A549 (cell line): ENCODE measurements at regions not wholly inside any gene's neighbourhood (a gene's known extent, or its start where the extent isn't known, plus 50 kb on each side); places are given as distances from the start of the nearest gene placed in this dataset.

Source experiments
- ATAC-seq, 2 experiments: fragments of 200-7000 bp in 1 of 2; fragments of >200 bp in 1 of 2; cut with Nextera tagmentation in 1 of 2; cut with Tn5 transposase in 1 of 2; 3 replicates each; pipeline versions ENCODE4 v1.8.0 to v1.9.1; 2018 to 2020; ENCODE audit warnings: mild to moderate bottlenecking in 1 of 2, moderate library complexity in 1 of 2
- CTCF ChIA-PET: fragments of 300-600 bp; sonication (Branson Sonifier 250); formaldehyde crosslinking; extraction: SDS; loops from one replicate; lab custom pipeline; 2021; ENCODE audit warnings: antibody characterized with exemption, inconsistent platforms; lab: Yijun Ruan, JAX
- POLR2A ChIA-PET: fragments of 350-600 bp; formaldehyde crosslinking; extraction: SDS; loops from one replicate; lab custom pipeline; 2021; ENCODE audit warnings: antibody characterized with exemption, inconsistent platforms; lab: Yijun Ruan, JAX
- DNase-seq, 2 experiments: peaks; one replicate each; pipeline versions ENCODE4 v3.0.0 to v3.0.0-alpha.2; 2011 to 2016; ENCODE audit warnings: low read depth in 1 of 2, low spot score in 1 of 2
- FAIRE-seq: peaks from 2 replicates; lab custom pipeline; 2011; peaks lifted over from hg19 to GRCh38; lab: Jason Lieb, UNC
- H3K27ac ChIP-seq, 2 experiments: fragments of >200 bp; sonication (Bioruptor Twin); formaldehyde crosslinking; 3 replicates each; pipeline ENCODE4 v1.5.1; 2016 to 2017
- H3K4me1 ChIP-seq: fragments of >200 bp; sonication (Bioruptor Twin); formaldehyde crosslinking; 3 replicates; pipeline ENCODE4 v1.6.1; 2016
- H3K4me2 ChIP-seq: fragments of >200 bp; sonication (Bioruptor Twin); formaldehyde crosslinking; 3 replicates; pipeline ENCODE4 v1.6.1; 2016
- H3K4me3 ChIP-seq: fragments of >200 bp; sonication (Bioruptor Twin); formaldehyde crosslinking; 3 replicates; pipeline ENCODE4 v1.5.1; 2016
- H3K9me3 ChIP-seq: fragments of >200 bp; sonication (Bioruptor Twin); formaldehyde crosslinking; 3 replicates; pipeline ENCODE4 v1.6.1; 2016
- BHLHE40 ChIP-seq: IDR thresholded peaks from 2 replicates; pipeline ENCODE4 v1.6.1; 2012; ENCODE audit warnings: low read depth, low read length, inconsistent platforms
- CEBPB ChIP-seq, 2 experiments: fragments of >200 bp in 1 of 2; sonication (Bioruptor Twin) in 1 of 2; formaldehyde crosslinking in 1 of 2; IDR thresholded peaks; 2 replicates each; pipeline ENCODE4 v1.6.1; 2012 to 2016
- EHF ChIP-seq: fragments of 250-450 bp; sonication (Bioruptor Pico); IDR thresholded peaks from 2 replicates; pipeline ENCODE4 v1.5.0; 2020; ENCODE audit warnings: mild to moderate bottlenecking
- EHMT2 ChIP-seq: fragments of 200-600 bp; sonication (generic); IDR thresholded peaks from 2 replicates; pipeline ENCODE4 v1.6.1; 2016; ENCODE audit warnings: antibody characterized with exemption, low read depth, mild to moderate bottlenecking, moderate library complexity
- EP300 ChIP-seq, 2 experiments: fragments of >200 bp; sonication (Bioruptor Twin); formaldehyde crosslinking; IDR thresholded peaks; 2 replicates in 1 of 2; 3 replicates in 1 of 2; pipeline ENCODE4 v1.6.1; 2016 to 2017
- ESRRA ChIP-seq: fragments of 150-350 bp; IDR thresholded peaks from 2 replicates; pipeline ENCODE4 v1.6.1; 2014; ENCODE audit warnings: mild to moderate bottlenecking, low read length, borderline replicate concordance
- FOSB ChIP-seq: fragments of 250-450 bp; sonication (Bioruptor Pico); IDR thresholded peaks from 2 replicates; pipeline ENCODE4 v1.5.0; 2020; ENCODE audit warnings: mild to moderate bottlenecking, moderate library complexity
- FOSL2 ChIP-seq, 2 experiments: fragments of 450-650 bp in 1 of 2; fragments of >200 bp in 1 of 2; sonication (Bioruptor Twin) in 1 of 2; formaldehyde crosslinking; IDR thresholded peaks; 2 replicates each; pipeline versions ENCODE4 v1.5.0 to v1.6.1; 2016 to 2020; ENCODE audit warnings: mild to moderate bottlenecking in 1 of 2, moderate library complexity in 1 of 2
- HEYL ChIP-seq: fragments of 250-450 bp; sonication (Bioruptor Pico); IDR thresholded peaks from 2 replicates; pipeline ENCODE4 v1.8.0; 2021; ENCODE audit warnings: mild to moderate bottlenecking, moderate library complexity
- JUNB ChIP-seq: fragments of >200 bp; sonication (Bioruptor Twin); formaldehyde crosslinking; IDR thresholded peaks from 2 replicates; pipeline ENCODE4 v1.6.1; 2016
- KDM5A ChIP-seq: fragments of 200-600 bp; sonication (generic); IDR thresholded peaks from 2 replicates; pipeline ENCODE4 v1.6.1; 2016; ENCODE audit warnings: antibody characterized with exemption, mild to moderate bottlenecking
- MAZ ChIP-seq: fragments of 150-350 bp; IDR thresholded peaks from 2 replicates; pipeline ENCODE4 v1.6.1; 2014; ENCODE audit warnings: antibody characterized with exemption, low read depth, low read length, borderline replicate concordance
- NPAS2 ChIP-seq: fragments of 250-450 bp; sonication (Bioruptor Pico); IDR thresholded peaks from 2 replicates; pipeline ENCODE4 v1.8.0; 2022; ENCODE audit warnings: mild to moderate bottlenecking, moderate library complexity, borderline replicate concordance
- NR3C1 ChIP-seq: fragments of >200 bp; sonication (Bioruptor Twin); formaldehyde crosslinking; IDR thresholded peaks from 3 replicates; pipeline ENCODE4 v1.6.1; 2017
- POLR2AphosphoS2 ChIP-seq: conservative IDR thresholded peaks from 2 replicates; pipeline ENCODE4 v1.6.1; 2012; ENCODE audit warnings: low read length, improper control_type of control experiment, inconsistent platforms
- RAD21 ChIP-seq, 2 experiments: fragments of >200 bp in 1 of 2; sonication (Bioruptor Twin) in 1 of 2; formaldehyde crosslinking in 1 of 2; IDR thresholded peaks in 1 of 2; conservative IDR thresholded peaks in 1 of 2; 2 replicates in 1 of 2; 3 replicates in 1 of 2; pipeline ENCODE4 v1.6.1; 2012 to 2018; ENCODE audit warnings: inconsistent platforms in 1 of 2
- RARB ChIP-seq: fragments of 250-450 bp; sonication (Bioruptor Pico); IDR thresholded peaks from 2 replicates; pipeline ENCODE4 v1.8.0; 2021; ENCODE audit warnings: mild to moderate bottlenecking, moderate library complexity
- TFCP2L1 ChIP-seq: fragments of 250-450 bp; sonication (Bioruptor Pico); IDR thresholded peaks from 2 replicates; pipeline ENCODE4 v1.5.0; 2021; ENCODE audit warnings: mild to moderate bottlenecking
- TP53 ChIP-seq: fragments of 250-450 bp; sonication (Bioruptor Pico); IDR thresholded peaks from 2 replicates; pipeline ENCODE4 v1.5.0; 2021; ENCODE audit warnings: mild to moderate bottlenecking, moderate library complexity
- ZFP36 ChIP-seq: fragments of 450-650 bp; IDR thresholded peaks from 2 replicates; pipeline ENCODE4 v1.6.1; 2014; ENCODE audit warnings: borderline replicate concordance; ENCODE audit not compliant: partially characterized antibody
- ZSCAN20 ChIP-seq: fragments of 250-450 bp; sonication (Bioruptor Pico); IDR thresholded peaks from 2 replicates; pipeline ENCODE4 v1.8.0; 2022; ENCODE audit warnings: mild to moderate bottlenecking, moderate library complexity
- WGBS: methylation state at CpG from one replicate; pipeline ENCODE4 v1.1.6; 2017; ENCODE audit errors: missing lambda C conversion rate; 5-methylcytosine and 5-hydroxymethylcytosine counted together
- TF ChIP-seq, protein P1 (sequence below): fragments of 250-450 bp; sonication (Bioruptor Pico); IDR thresholded peaks from 2 replicates; pipeline ENCODE4 v1.5.0; 2021; ENCODE audit warnings: mild to moderate bottlenecking, moderate library complexity, borderline replicate concordance
- TF ChIP-seq, protein P2 (sequence below): IDR thresholded peaks from 2 replicates; pipeline ENCODE4 v1.6.1; 2012
- TF ChIP-seq, protein P3 (sequence below): fragments of 200-600 bp; sonication (generic); IDR thresholded peaks from 2 replicates; pipeline ENCODE4 v1.6.1; 2016; ENCODE audit warnings: antibody characterized with exemption, mild to moderate bottlenecking, moderate library complexity
- TF ChIP-seq, protein P4 (sequence below): fragments of >200 bp; sonication (Bioruptor Twin); formaldehyde crosslinking; IDR thresholded peaks from 2 replicates; pipeline ENCODE4 v1.6.1; 2016

DNA sequence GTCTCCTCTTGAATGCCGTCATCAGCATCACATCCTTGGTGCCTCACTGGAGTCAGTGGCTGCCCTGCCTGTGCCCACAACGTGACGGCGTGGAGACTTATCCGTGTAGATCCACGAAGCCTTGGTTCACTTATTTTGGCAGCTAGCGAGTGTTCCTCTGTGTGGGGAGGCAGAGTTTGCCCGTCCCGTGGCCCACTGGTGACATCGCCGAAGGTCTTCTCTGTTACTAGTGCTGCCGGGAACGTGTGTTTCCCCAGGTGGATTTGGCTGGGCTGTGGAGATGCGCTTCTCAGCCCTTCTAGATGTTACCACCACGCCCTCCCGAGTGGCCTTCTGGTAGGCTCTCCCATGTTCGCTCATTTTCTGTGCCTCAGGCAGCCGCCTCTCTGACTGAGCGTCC lies 169.6 kb downstream of the SEC14L1 start:
- FAIRE-seq, result no peak
- TF ChIP-seq EHMT2 (no peak), EP300 (IDR thresholded peaks at IDR 0.05) (no peak), EHF (no peak), JUNB (no peak), FOSB (CRISPR knock-in tag) (no peak), ESRRA (no peak), HEYL (no peak), MAZ (no peak)
- TF ChIP-seq, all 56 proteins: peak for 0
- no peak for DNase-seq
- 95% methylated on average over 19 of the region's 19 CpGs for WGBS
- ChIA-PET POLR2A (no interaction called here), CTCF (interaction anchor here (0.6 kb wide), 1 partner anchor 306 kb away, joined by 3 read pairs; no protein-coding TSS in a partner anchor)
- Histone ChIP-seq H3K9me3 (no peaks in the 10 kb centered on the region), H3K4me3 (no peak overlapping the region), H3K4me1 (peaks cover 52% of the 10 kb centered on the region), H3K4me2 (no peak overlapping the region), H3K27ac (no peak overlapping the region)
- no peak for ATAC-seq

DNA sequence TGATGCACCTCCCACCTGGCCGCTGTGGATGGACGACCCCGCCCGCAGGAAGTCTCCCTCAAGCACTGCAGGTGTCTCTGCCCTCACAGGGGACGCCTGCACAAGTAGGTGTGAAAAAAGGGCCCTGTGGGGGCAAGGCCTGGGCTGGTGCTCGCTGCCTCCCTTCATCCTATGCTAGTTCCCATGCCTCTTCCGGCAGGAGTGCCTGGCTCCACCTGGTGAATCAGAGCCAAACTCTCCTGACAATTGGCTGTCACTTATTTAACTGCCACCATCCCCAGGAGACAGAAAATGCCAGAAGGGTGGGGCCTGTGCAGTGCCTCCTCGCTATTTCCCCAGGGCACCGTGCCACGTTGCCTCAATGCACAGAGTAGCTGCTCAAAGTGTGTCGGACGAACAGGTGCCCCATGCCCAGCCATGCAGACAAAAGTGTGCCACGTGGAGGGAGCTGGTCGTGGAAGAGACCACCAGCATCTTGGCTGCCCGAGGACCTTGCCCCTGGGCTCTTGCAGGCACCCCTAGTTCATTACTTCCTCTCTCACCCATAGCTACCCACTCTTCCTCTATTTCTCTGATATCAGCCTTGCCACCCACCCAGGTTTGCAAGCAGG lies 170.7 kb downstream of the SEC14L1 start:
- WGBS, result 90% methylated on average over 15 of the region's 15 CpGs

More for the DNA sequence above, 170.7 kb downstream of the SEC14L1 start:
- H3K4me3 ChIP-seq, result no peak overlapping the region
- DNase-seq, result no peak
- no peak for FAIRE-seq
- TF ChIP-seq TFCP2L1 (CRISPR knock-in tag) (no peak), NPAS2 (CRISPR knock-in tag) (no peak), POLR2AphosphoS2 (no peak), RARB (CRISPR knock-in tag) (no peak), ZFP36 (no peak), TP53 (CRISPR knock-in tag) (no peak), HEYL (no peak), RAD21 (conservative IDR thresholded peaks at IDR 0.05 in 1 of 2, IDR thresholded peaks at IDR 0.05 in 1 of 2) (no peak), ZSCAN20 (CRISPR knock-in tag) (no peak), CEBPB (IDR thresholded peaks at IDR 0.05) (no peak), KDM5A (no peak), FOSL2 (IDR thresholded peaks at IDR 0.05) (no peak), FOSL2 (CRISPR knock-in tag; IDR thresholded peaks at IDR 0.05) (no peak), BHLHE40 (no peak), NR3C1 (no peak)
- TF ChIP-seq, protein P1, sequence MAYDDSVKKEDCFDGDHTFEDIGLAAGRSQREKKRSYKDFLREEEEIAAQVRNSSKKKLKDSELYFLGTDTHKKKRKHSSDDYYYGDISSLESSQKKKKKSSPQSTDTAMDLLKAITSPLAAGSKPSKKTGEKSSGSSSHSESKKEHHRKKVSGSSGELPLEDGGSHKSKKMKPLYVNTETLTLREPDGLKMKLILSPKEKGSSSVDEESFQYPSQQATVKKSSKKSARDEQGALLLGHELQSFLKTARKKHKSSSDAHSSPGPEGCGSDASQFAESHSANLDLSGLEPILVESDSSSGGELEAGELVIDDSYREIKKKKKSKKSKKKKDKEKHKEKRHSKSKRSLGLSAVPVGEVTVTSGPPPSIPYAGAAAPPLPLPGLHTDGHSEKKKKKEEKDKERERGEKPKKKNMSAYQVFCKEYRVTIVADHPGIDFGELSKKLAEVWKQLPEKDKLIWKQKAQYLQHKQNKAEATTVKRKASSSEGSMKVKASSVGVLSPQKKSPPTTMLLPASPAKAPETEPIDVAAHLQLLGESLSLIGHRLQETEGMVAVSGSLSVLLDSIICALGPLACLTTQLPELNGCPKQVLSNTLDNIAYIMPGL (CRISPR knock-in tag), result no peak
- TF ChIP-seq, protein P2, sequence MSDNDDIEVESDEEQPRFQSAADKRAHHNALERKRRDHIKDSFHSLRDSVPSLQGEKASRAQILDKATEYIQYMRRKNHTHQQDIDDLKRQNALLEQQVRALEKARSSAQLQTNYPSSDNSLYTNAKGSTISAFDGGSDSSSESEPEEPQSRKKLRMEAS, result no peak
- TF ChIP-seq, protein P3, sequence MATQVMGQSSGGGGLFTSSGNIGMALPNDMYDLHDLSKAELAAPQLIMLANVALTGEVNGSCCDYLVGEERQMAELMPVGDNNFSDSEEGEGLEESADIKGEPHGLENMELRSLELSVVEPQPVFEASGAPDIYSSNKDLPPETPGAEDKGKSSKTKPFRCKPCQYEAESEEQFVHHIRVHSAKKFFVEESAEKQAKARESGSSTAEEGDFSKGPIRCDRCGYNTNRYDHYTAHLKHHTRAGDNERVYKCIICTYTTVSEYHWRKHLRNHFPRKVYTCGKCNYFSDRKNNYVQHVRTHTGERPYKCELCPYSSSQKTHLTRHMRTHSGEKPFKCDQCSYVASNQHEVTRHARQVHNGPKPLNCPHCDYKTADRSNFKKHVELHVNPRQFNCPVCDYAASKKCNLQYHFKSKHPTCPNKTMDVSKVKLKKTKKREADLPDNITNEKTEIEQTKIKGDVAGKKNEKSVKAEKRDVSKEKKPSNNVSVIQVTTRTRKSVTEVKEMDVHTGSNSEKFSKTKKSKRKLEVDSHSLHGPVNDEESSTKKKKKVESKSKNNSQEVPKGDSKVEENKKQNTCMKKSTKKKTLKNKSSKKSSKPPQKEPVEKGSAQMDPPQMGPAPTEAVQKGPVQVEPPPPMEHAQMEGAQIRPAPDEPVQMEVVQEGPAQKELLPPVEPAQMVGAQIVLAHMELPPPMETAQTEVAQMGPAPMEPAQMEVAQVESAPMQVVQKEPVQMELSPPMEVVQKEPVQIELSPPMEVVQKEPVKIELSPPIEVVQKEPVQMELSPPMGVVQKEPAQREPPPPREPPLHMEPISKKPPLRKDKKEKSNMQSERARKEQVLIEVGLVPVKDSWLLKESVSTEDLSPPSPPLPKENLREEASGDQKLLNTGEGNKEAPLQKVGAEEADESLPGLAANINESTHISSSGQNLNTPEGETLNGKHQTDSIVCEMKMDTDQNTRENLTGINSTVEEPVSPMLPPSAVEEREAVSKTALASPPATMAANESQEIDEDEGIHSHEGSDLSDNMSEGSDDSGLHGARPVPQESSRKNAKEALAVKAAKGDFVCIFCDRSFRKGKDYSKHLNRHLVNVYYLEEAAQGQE, result no peak
- TF ChIP-seq, protein P4, sequence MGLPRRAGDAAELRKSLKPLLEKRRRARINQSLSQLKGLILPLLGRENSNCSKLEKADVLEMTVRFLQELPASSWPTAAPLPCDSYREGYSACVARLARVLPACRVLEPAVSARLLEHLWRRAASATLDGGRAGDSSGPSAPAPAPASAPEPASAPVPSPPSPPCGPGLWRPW, result no peak
- no peaks in the 10 kb centered on the region for H3K9me3 ChIP-seq
- H3K4me2 ChIP-seq, result no peak overlapping the region
- peaks cover 52% of the 10 kb centered on the region for H3K4me1 ChIP-seq
- POLR2A ChIA-PET, result no interaction called here
- CTCF ChIA-PET, result interaction anchor here (1.0 to 1.1 kb wide), 2 partner anchors 9 to 126 kb away, joined by 3 to 4 read pairs; no protein-coding TSS in a partner anchor
- H3K27ac ChIP-seq, result no peak overlapping the region
- no peak for ATAC-seq
